ENCODE measurements at regions not wholly inside any gene's neighbourhood (a gene's known extent, or its start where the extent isn't known, plus 50 kb on each side); places are given as distances from the start of the nearest gene placed in this dataset.

- no peak for TF ChIP-seq CTCF (IDR thresholded peaks at IDR 0.05)
- no peak for TF ChIP-seq POLR2AphosphoS5 (IDR thresholded peaks at IDR 0.05)
- TF ChIP-seq EP300 (IDR thresholded peaks at IDR 0.05): no peak
- TF ChIP-seq POLR2A (IDR thresholded peaks at IDR 0.05): no peak
- H3K27ac ChIP-seq: no peak overlapping the region
- no peaks in the 10 kb centered on the region for H3K9me3 ChIP-seq
- H3K4me1 ChIP-seq: no peaks in the 10 kb centered on the region
- no peak for DNase-seq (ENCODE audit: low spot score in 2 of 2)
- no peaks in the 10 kb centered on the region for H3K27me3 ChIP-seq
- WGBS: 90% methylated on average over 2 of the region's 2 CpGs
- H3K4me3 ChIP-seq: no peak overlapping the region
- no peaks in the 10 kb centered on the region for H3K36me3 ChIP-seq
These were observed 426.6 kb upstream of the B3GALT2 start for GRCh38 chr1:193613041-193613440.

DNA sequence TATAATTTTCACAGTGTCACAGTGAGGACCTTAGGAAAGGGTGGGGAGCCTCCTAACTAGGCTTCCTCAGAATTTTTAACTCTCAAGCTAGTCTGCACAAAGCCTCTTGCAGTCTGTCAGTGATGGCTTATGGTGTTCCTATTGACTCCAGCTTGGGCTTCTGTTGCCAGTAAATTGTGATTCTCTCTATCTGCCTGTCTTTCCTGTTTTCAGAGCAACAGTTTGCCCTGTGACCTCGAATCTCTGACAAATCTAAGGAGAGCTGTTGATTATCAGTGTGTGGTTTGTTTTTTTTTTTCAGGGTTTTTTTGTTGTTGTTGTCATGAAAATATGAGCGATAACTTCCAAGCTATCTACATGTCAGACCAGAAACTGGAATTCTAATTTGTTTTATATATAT, 423.2 kb upstream of the B3GALT2 start:
- Histone ChIP-seq H3K27me3 (no peaks in the 10 kb centered on the region), H3K36me3 (no peaks in the 10 kb centered on the region), H3K4me3 (no peak overlapping the region), H3K4me1 (no peaks in the 10 kb centered on the region), H3K9me3 (no peaks in the 10 kb centered on the region), H3K27ac (no peak overlapping the region)
- 68% methylated on average over 2 of the region's 2 CpGs for WGBS
- no peak for TF ChIP-seq EP300 (IDR thresholded peaks at IDR 0.05)
- TF ChIP-seq POLR2A (IDR thresholded peaks at IDR 0.05): no peak
- no peak for DNase-seq (ENCODE audit: low spot score in 2 of 2)

- WGBS: 92% methylated on average over 3 of the region's 3 CpGs
- Histone ChIP-seq H3K4me3 (no peak overlapping the region), H3K27ac (no peak overlapping the region), H3K9me3 (no peaks in the 10 kb centered on the region), H3K27me3 (no peaks in the 10 kb centered on the region), H3K4me1 (no peaks in the 10 kb centered on the region), H3K36me3 (no peaks in the 10 kb centered on the region)
- DNase-seq (ENCODE audit: low spot score in 2 of 2): no peak
- no peak for TF ChIP-seq EP300 (IDR thresholded peaks at IDR 0.05)
- TF ChIP-seq POLR2AphosphoS5 (IDR thresholded peaks at IDR 0.05): no peak
- no peak for TF ChIP-seq POLR2A (IDR thresholded peaks at IDR 0.05)
- TF ChIP-seq CTCF (IDR thresholded peaks at IDR 0.05): no peak
These were observed 421.4 kb upstream of the B3GALT2 start for GRCh38 chr1:193607787-193608186.

- no peak for TF ChIP-seq CTCF (IDR thresholded peaks at IDR 0.05)
- no peak for TF ChIP-seq POLR2AphosphoS5 (IDR thresholded peaks at IDR 0.05)
- no peak for TF ChIP-seq EP300 (IDR thresholded peaks at IDR 0.05)
- TF ChIP-seq POLR2A (IDR thresholded peaks at IDR 0.05): no peak
- Histone ChIP-seq H3K27ac (no peak overlapping the region), H3K27me3 (no peaks in the 10 kb centered on the region), H3K36me3 (no peaks in the 10 kb centered on the region), H3K4me1 (no peaks in the 10 kb centered on the region), H3K9me3 (no peaks in the 10 kb centered on the region), H3K4me3 (no peak overlapping the region)
- DNase-seq (ENCODE audit: low spot score in 2 of 2): no peak
- 92% methylated on average over 5 of the region's 5 CpGs for WGBS
These were observed 419.6 kb upstream of the B3GALT2 start for GRCh38 chr1:193606035-193606434.

DNA sequence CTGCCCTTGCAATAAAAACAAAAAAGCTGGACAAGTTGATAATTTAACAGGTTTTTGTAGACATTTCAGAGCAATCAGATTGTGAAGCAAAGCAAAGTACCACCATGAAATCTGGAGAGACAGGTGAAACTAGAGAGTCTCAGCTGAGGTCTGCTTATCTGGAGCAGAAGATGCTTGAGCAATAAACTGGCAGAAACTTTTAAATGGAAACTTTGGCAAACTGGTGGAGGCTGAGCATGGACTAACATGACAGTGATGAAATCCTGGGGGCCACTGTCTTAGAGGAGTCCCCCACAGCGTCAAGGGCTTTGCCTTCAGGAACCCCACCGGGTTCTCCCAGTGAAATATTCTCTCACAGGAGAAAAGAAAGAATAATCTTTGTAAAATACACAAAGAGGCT, 416.3 kb upstream of the B3GALT2 start:
- Histone ChIP-seq H3K4me1 (no peaks in the 10 kb centered on the region), H3K27me3 (no peaks in the 10 kb centered on the region), H3K27ac (no peak overlapping the region), H3K4me3 (no peak overlapping the region), H3K9me3 (no peaks in the 10 kb centered on the region), H3K36me3 (no peaks in the 10 kb centered on the region)
- TF ChIP-seq POLR2A (IDR thresholded peaks at IDR 0.05): no peak
- TF ChIP-seq CTCF (IDR thresholded peaks at IDR 0.05): no peak
- TF ChIP-seq POLR2AphosphoS5 (IDR thresholded peaks at IDR 0.05): no peak
- no peak for TF ChIP-seq EP300 (IDR thresholded peaks at IDR 0.05)
- 69% methylated on average over 2 of the region's 2 CpGs for WGBS
- no peak for DNase-seq (ENCODE audit: low spot score in 2 of 2)
